Loucy (cell line): ENCODE measurements at regions not wholly inside any gene's neighbourhood (a gene's known extent, or its start where the extent isn't known, plus 50 kb on each side); places are given as distances from the start of the nearest gene placed in this dataset.

ENCODE experiments used
- CTCF ChIP-seq: fragments of 200-600 bp; sonication (generic); conservative IDR thresholded peaks from 2 replicates; pipeline ENCODE4 v1.5.1; 2014; ENCODE audit warnings: mild to moderate bottlenecking, antibody characterized with exemption, low read length
- EZH2phosphoT487 ChIP-seq: fragments of 200-600 bp; IDR thresholded peaks from 2 replicates; pipeline ENCODE4 v1.6.1; 2018; ENCODE audit warnings: antibody characterized with exemption, mild to moderate bottlenecking, moderate library complexity, borderline replicate concordance

- TF ChIP-seq CTCF (no peak), EZH2phosphoT487 (no peak)
Measured at GRCh38 chr15:62816342-62817069, 226.0 kb upstream of the TPM1 start.
